ENCODE measurements at regions not wholly inside any gene's neighbourhood (a gene's known extent, or its start where the extent isn't known, plus 50 kb on each side); places are given as distances from the start of the nearest gene placed in this dataset.

DNA sequence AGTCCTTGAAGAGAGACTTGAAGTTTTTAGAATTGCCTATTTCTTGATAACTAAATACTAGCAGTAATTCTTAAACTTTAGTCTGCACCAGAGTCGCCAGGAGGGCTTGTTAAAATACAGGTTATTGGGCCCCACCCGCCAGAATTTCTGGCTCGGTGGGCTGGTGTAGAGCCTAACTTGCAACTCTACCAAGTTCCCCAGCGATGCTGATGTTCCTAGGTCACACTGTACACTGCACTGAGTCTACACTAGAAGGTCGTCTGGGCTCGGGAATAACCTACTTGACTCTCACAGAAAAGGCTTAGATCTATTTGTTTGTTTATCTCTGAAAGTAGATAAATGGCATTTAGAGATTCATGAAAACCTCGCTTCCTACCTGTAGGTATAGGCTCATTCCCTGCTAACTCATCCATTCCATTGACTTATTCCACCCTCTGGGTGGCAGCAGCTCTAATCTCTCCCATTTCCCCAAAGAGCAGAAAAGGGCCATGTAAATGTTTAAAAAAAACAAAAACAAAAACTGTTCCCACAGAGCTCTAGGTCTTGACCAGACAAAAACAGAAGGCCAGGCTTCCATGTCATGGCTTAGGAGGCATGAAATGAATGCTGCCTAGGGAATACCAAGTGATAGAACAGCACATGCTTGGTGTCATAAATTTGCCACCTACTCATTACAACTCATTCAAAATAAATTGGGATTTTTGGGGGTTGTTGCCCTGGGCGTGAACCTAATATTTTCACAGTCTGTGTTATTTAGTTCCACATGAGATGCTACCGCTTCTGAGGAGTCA lies 292.1 kb downstream of the ADGB start:
- TF ChIP-seq, protein P1, sequence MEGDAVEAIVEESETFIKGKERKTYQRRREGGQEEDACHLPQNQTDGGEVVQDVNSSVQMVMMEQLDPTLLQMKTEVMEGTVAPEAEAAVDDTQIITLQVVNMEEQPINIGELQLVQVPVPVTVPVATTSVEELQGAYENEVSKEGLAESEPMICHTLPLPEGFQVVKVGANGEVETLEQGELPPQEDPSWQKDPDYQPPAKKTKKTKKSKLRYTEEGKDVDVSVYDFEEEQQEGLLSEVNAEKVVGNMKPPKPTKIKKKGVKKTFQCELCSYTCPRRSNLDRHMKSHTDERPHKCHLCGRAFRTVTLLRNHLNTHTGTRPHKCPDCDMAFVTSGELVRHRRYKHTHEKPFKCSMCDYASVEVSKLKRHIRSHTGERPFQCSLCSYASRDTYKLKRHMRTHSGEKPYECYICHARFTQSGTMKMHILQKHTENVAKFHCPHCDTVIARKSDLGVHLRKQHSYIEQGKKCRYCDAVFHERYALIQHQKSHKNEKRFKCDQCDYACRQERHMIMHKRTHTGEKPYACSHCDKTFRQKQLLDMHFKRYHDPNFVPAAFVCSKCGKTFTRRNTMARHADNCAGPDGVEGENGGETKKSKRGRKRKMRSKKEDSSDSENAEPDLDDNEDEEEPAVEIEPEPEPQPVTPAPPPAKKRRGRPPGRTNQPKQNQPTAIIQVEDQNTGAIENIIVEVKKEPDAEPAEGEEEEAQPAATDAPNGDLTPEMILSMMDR (IDR thresholded peaks at IDR 0.05): no peak

DNA sequence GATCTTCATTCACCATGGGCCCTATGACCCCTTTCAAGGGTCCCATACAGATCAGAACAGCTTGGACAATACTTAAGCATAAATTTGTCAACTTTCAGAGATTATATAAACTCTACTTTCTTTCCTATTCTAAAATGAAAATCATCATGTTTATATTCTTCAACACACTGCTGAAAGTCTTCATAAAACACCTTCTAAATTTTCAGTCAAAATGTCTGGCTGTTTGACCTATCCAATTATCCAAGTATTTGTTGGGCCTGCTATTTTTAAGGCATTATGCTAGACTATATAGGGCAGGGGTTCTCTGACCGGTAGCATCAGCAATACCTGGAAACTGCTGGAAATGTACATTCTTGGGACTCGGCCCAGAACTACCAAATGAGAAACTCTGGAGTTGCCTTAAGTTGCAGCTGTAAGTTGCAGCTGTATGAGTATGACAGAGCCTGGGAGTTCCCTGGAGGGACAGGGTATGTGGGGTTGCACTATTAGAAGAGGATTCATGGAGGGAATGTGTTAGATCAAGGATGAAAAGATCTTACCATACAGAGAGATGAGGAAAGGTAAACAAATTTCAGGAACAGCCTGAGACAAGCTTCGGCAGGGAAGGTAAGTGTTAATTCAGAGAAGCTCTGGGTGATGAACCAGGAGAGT lies 293.0 kb downstream of the ADGB start:
- TF ChIP-seq, protein P1 (IDR thresholded peaks at IDR 0.05): no peak

DNA sequence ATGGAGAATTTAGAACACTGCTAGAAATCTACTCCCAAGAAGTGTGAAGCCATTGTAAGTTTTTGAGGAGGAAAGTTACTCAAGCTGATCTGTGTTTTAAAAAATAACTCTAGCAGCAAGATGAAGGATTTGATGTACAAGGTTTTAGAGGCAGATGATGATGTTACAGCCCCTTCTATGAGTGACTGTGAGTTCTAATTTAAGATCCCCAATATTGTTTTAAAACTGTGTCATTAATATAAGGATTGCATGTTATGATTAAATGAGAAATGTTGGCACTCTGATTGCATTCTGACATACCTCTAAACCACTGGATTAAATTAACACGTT lies 293.5 kb downstream of the ADGB start:
- TF ChIP-seq, protein P1 (IDR thresholded peaks at IDR 0.05): no peak

DNA sequence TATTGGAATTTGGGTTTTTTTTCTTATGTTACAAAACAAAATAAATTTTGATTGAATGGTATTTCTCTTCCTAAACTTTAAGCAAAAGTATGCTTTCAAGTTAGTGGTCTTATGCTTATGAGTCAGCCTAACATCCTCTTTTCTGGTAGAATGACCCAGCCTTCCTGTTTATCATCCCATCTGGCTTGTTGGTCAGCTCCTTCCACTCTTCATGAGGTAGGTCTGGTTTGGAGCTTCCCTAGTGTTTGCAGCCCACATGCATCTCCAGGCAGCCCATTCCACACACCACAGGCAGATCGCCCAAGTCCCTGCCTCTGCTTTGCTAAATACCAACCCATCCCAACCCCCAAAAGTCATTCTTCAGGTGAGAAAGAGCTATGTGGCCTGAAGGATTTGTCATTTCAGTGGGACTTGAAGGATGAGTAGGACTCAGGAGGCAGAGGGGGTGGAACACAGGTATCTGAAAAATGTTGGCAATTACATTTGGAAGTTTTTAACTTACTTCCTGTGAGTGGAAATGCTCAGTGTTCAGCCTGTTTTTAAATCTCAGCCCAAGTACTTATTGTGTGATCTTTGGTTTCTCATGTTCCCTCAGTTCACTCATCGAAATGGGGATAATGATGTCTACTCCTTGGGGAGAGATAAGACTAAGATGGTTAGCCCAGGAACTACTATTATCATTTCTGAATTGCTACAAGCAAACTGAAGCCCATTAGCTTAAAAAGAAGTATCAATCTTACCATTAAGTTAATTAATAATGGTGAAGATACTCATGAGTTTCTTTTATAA lies 294.0 kb downstream of the ADGB start:
- TF ChIP-seq, protein P1 (IDR thresholded peaks at IDR 0.05): no peak

DNA sequence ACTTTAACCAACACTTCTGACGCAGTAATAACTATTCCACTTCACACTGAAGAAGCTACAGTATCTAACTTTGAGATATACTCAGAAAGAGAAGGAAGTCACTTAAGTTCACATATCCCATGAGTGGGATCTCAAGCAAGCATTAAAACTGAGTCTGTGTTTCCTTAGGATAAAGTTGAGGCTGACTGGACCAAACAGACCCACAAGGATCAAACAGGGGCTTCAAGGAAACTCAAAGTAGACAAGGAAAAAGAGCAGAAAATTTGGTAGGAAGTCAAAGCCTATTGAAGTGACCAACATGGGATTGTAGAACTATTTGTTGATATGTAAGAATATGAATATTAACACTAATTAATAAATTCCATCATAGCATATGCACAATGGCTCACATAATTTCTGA lies 294.9 kb downstream of the ADGB start:
- TF ChIP-seq, protein P1 (IDR thresholded peaks at IDR 0.05): no peak

DNA sequence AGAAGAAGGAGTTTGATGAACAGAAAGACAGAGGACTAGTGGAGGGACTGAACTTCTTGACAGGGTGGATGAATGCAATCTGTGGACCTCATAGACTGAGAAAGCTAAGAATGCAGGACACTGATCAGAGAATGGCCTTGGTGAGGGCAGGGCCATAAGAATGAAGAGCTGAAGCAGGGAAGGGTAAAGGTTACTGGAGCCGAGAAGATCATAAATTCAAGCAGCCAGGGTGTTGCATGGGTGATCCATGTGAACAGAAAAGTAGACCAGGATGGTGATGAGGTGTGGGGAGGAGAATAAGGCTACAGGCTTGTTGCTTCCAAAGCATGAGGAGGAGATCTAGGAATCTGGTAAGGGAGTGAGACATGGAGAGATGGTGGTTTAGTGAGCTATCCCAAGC lies 295.9 kb downstream of the ADGB start:
- TF ChIP-seq, protein P1 (IDR thresholded peaks at IDR 0.05): no peak

DNA sequence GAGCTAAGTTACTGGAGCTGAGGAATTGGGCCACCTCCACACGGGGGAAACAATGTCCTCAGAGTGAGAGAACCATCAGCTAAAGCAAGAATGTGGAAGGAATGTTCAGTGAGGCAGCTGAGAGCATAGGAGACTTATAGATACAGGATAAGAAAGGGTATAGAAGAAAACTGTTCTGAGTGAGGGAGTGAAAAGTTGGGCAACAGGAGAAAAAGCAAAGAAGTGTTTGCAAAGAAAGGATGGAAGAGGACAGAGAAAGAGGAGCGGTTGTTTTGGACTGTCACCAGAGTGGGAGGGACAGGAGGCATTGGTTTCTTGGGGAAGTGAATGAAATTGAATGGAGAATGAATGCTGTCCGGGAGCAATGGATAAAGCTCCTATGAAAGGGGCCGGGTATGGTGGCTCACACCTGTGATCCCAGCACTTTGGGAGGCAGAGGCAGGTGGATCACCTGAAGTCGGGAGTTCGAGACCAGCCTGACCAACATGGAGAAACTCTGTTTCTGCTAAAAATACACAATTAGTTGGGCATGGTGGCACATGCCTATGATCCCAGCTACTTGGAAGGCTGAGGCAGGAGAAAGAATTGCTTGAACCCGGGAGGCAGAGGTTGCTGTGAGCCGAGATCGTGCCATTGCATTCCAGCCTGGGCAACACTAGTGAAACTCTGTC lies 296.5 kb downstream of the ADGB start:
- TF ChIP-seq, protein P1 (IDR thresholded peaks at IDR 0.05): no peak
